HG03097 (cell line): ENCODE measurements at regions not wholly inside any gene's neighbourhood (a gene's known extent, or its start where the extent isn't known, plus 50 kb on each side); places are given as distances from the start of the nearest gene placed in this dataset.
"Not testable (repeated sequence)": the region's sequence is repeated elsewhere in the genome, so short reads cannot be mapped to it uniquely, and the experiment has no call there.

ENCODE experiments used
- ATAC-seq: cut with Tn5 transposase; IDR thresholded peaks from one replicate; pipeline ENCODE4 v1.9.1; 2021; ENCODE audit not compliant: unreplicated experiment, low FRiP score

GRCh38 chr15:20369500-20369899 is 172.1 kb downstream of the GOLGA6L6 start:
- ATAC-seq: no peak

GRCh38 chr15:20368974-20369373 is 172.6 kb downstream of the GOLGA6L6 start:
- ATAC-seq: no peak

GRCh38 chr15:20367093-20367492 is 174.5 kb downstream of the GOLGA6L6 start:
- ATAC-seq: no peak

- ATAC-seq: not testable (repeated sequence)
Observed at GRCh38 chr15:20363591-20363990, 178.0 kb downstream of the GOLGA6L6 start.

GRCh38 chr15:20361091-20361490 is 180.5 kb downstream of the GOLGA6L6 start:
- no peak for ATAC-seq

GRCh38 chr15:20358779-20359414 is 182.7 kb downstream of the GOLGA6L6 start:
- no peak for ATAC-seq

GRCh38 chr15:20358066-20358778 is 183.4 kb downstream of the GOLGA6L6 start:
- ATAC-seq: no peak

- ATAC-seq: no peak
Observed at GRCh38 chr15:20357481-20358065, 184.0 kb downstream of the GOLGA6L6 start.

GRCh38 chr15:20356911-20357480 is 184.6 kb downstream of the GOLGA6L6 start:
- no peak for ATAC-seq

GRCh38 chr15:20356444-20356910 is 185.1 kb downstream of the GOLGA6L6 start:
- ATAC-seq: peak; percentile 40

GRCh38 chr15:20355256-20355868 is 186.2 kb downstream of the GOLGA6L6 start:
- no peak for ATAC-seq

GRCh38 chr15:20354884-20355223 is 186.7 kb downstream of the GOLGA6L6 start:
- ATAC-seq: not testable (repeated sequence)

GRCh38 chr15:20353966-20354883 is 187.4 kb downstream of the GOLGA6L6 start:
- no peak for ATAC-seq

- ATAC-seq: no peak
Observed at GRCh38 chr15:20352241-20353200, 189.1 kb downstream of the GOLGA6L6 start.

GRCh38 chr15:20351448-20351971 is 190.1 kb downstream of the GOLGA6L6 start:
- ATAC-seq: no peak

GRCh38 chr15:20349774-20350498 is 191.7 kb downstream of the GOLGA6L6 start:
- ATAC-seq: no peak

- no peak for ATAC-seq
Observed at GRCh38 chr15:20348900-20349773, 192.5 kb downstream of the GOLGA6L6 start.
